GM23338 (cell line): ENCODE measurements at regions not wholly inside any gene's neighbourhood (a gene's known extent, or its start where the extent isn't known, plus 50 kb on each side); places are given as distances from the start of the nearest gene placed in this dataset.
A peak's percentile ranks its signal among the peaks of the same experiment; 100 is the strongest.

Source experiments
- ATAC-seq: fragments of 200-7000 bp; cut with Tn5 transposase; 3 replicates; pipeline ENCODE4 v1.9.1; 2020
- DNase-seq: peaks from one replicate; pipeline ENCODE4 v3.0.0-alpha.2; 2015; ENCODE audit warnings: low spot score
- H2AFZ ChIP-seq: fragments of 200-600 bp; sonication (generic); 2 replicates; pipeline ENCODE4 v1.8.0; 2016; ENCODE audit warnings: antibody characterized with exemption, mild to moderate bottlenecking, moderate library complexity
- H3F3A ChIP-seq: fragments of 200-600 bp; sonication (generic); replicated peaks from 2 replicates; pipeline ENCODE4 v1.8.0; 2017; ENCODE audit warnings: antibody characterized with exemption, mixed run types, low read depth
- H3K27ac ChIP-seq: fragments of 200-600 bp; sonication (generic); 2 replicates; pipeline ENCODE4 v1.6.1; 2016; ENCODE audit warnings: low read depth
- H3K27me3 ChIP-seq: fragments of 200-600 bp; sonication (generic); 2 replicates; pipeline ENCODE4 v1.8.0; 2016; ENCODE audit warnings: mild to moderate bottlenecking, mixed run types, moderate library complexity; ENCODE audit not compliant: insufficient read depth
- H3K36me3 ChIP-seq: fragments of 200-600 bp; sonication (generic); 2 replicates; pipeline ENCODE4 v1.8.0; 2016; ENCODE audit warnings: mild to moderate bottlenecking; ENCODE audit not compliant: insufficient read depth
- H3K4me1 ChIP-seq: fragments of 200-600 bp; sonication (generic); 2 replicates; pipeline ENCODE4 v1.8.0; 2016; ENCODE audit warnings: mild to moderate bottlenecking, moderate library complexity; ENCODE audit not compliant: insufficient read depth
- H3K4me2 ChIP-seq: fragments of 200-600 bp; sonication (generic); 2 replicates; pipeline ENCODE4 v1.7.1; 2017; ENCODE audit warnings: mixed run types
- H3K4me3 ChIP-seq: fragments of 200-600 bp; sonication (generic); 2 replicates; pipeline ENCODE4 v1.6.1; 2016; ENCODE audit warnings: mixed run types
- H3K79me2 ChIP-seq: fragments of 200-600 bp; sonication (generic); replicated peaks from 2 replicates; pipeline ENCODE4 v1.8.0; 2017; ENCODE audit warnings: mild to moderate bottlenecking; ENCODE audit not compliant: insufficient read depth
- H3K9me2 ChIP-seq: fragments of 200-600 bp; sonication (generic); 2 replicates; pipeline ENCODE4 v1.8.0; 2017; ENCODE audit not compliant: insufficient read depth
- H4K20me1 ChIP-seq: fragments of 200-600 bp; sonication (generic); replicated peaks from 2 replicates; pipeline ENCODE4 v1.8.0; 2017; ENCODE audit warnings: mild to moderate bottlenecking; ENCODE audit not compliant: insufficient read depth
- H3K27ac Mint-ChIP-seq: 2 replicates; pipeline ENCODE4 v1.8.0; 2020; ENCODE audit warnings: inconsistent platforms, mild to moderate bottlenecking, moderate library complexity, mixed read lengths
- H3K27me3 Mint-ChIP-seq: 3 replicates; pipeline ENCODE4 v1.8.0; 2022; ENCODE audit warnings: low read depth, mild to moderate bottlenecking, moderate library complexity, mixed read lengths, inconsistent platforms; ENCODE audit not compliant: insufficient read depth, poor library complexity
- H3K36me3 Mint-ChIP-seq: 3 replicates; pipeline ENCODE4 v1.8.0; 2021; ENCODE audit warnings: low read depth, mild to moderate bottlenecking, inconsistent platforms, moderate library complexity, mixed read lengths
- H3K4me1 Mint-ChIP-seq: 3 replicates; pipeline ENCODE4 v1.8.0; 2020; ENCODE audit warnings: mild to moderate bottlenecking, inconsistent platforms, mixed read lengths
- H3K4me3 Mint-ChIP-seq: 3 replicates; pipeline ENCODE4 v1.8.0; 2021; ENCODE audit warnings: moderate library complexity, mild to moderate bottlenecking, inconsistent platforms, mixed read lengths
- H3K9me3 Mint-ChIP-seq: 3 replicates; pipeline ENCODE4 v1.8.0; 2020; ENCODE audit warnings: moderate library complexity, mild to moderate bottlenecking, inconsistent platforms, mixed read lengths
- CREB1 ChIP-seq: fragments of 250-450 bp; sonication (Bioruptor Pico); IDR thresholded peaks from 2 replicates; pipeline ENCODE4 v1.5.0; 2020; ENCODE audit warnings: low read depth, mild to moderate bottlenecking, moderate library complexity
- CTCF ChIP-seq, 2 experiments: fragments of 200-600 bp in 1 of 2; sonication (generic) in 1 of 2; conservative IDR thresholded peaks; 2 replicates each; pipeline versions ENCODE4 v1.5.1 to v1.6.1; 2016 to 2017; ENCODE audit warnings: antibody characterized with exemption in 2 of 2, low read depth in 2 of 2, mild to moderate bottlenecking in 2 of 2, moderate library complexity in 1 of 2
- EZH2 ChIP-seq: fragments of 200-600 bp; sonication (generic); IDR thresholded peaks from one replicate; pipeline ENCODE4 v1.8.0; 2017; ENCODE audit warnings: antibody characterized with exemption, mild to moderate bottlenecking, low read depth; ENCODE audit not compliant: unreplicated experiment
- JUNB ChIP-seq: IDR thresholded peaks from one replicate; pipeline ENCODE4 v1.6.1; 2016; ENCODE audit warnings: antibody characterized with exemption; ENCODE audit not compliant: unreplicated experiment
- NANOG ChIP-seq: IDR thresholded peaks from 2 replicates; pipeline ENCODE4 v1.6.1; 2016; ENCODE audit warnings: antibody characterized with exemption, borderline replicate concordance
- POLR2AphosphoS5 ChIP-seq: IDR thresholded peaks from 2 replicates; pipeline ENCODE4 v1.6.1; 2016; ENCODE audit warnings: antibody characterized with exemption, low read depth
- ZNF114 ChIP-seq: fragments of 250-450 bp; sonication (Bioruptor Pico); IDR thresholded peaks from 2 replicates; pipeline ENCODE4 v1.5.0; 2020; ENCODE audit warnings: mild to moderate bottlenecking, moderate library complexity
- ZNF462 ChIP-seq: fragments of 250-450 bp; sonication (Bioruptor Pico); IDR thresholded peaks from 2 replicates; pipeline ENCODE4 v1.5.0; 2020; ENCODE audit warnings: mild to moderate bottlenecking, moderate library complexity

- TF ChIP-seq CTCF (conservative IDR thresholded peaks at IDR 0.05; ENCODE audit: low read depth in 2 of 2) (no peak), JUNB (no peak), ZNF114 (CRISPR knock-in tag) (no peak), NANOG (no peak), CREB1 (CRISPR knock-in tag) (no peak)
These were observed 223.7 kb downstream of the MTERF1 start (continued) for GRCh38 chr7:91656541-91657482.

- Mint-ChIP-seq H3K27me3 (peaks cover 5% of the 10 kb centered on the region), H3K36me3 (no peaks in the 10 kb centered on the region), H3K4me1 (no peaks in the 10 kb centered on the region), H3K27ac (no peak overlapping the region), H3K9me3 (no peaks in the 10 kb centered on the region), H3K4me3 (no peak overlapping the region)
- no peaks in the 10 kb centered on the region for H3K9me2 ChIP-seq
- no peaks in the 10 kb centered on the region for H3K4me1 ChIP-seq
- H3K4me3 ChIP-seq, result no peak overlapping the region
- H3K79me2 ChIP-seq, result no peaks in the 10 kb centered on the region
- no peaks in the 10 kb centered on the region for H3K27me3 ChIP-seq
- DNase-seq (peak; percentile 36), ATAC-seq (no peak)
- no peak overlapping the region for H3K27ac ChIP-seq
- H3F3A ChIP-seq, result no peaks in the 10 kb centered on the region
- no peak overlapping the region for H3K4me2 ChIP-seq
- H4K20me1 ChIP-seq, result no peaks in the 10 kb centered on the region
- no peaks in the 10 kb centered on the region for H3K36me3 ChIP-seq
- no peak overlapping the region for H2AFZ ChIP-seq
- TF ChIP-seq CTCF (conservative IDR thresholded peaks at IDR 0.05; ENCODE audit: low read depth in 2 of 2) (no peak), POLR2AphosphoS5 (no peak), ZNF114 (CRISPR knock-in tag) (no peak), ZNF462 (CRISPR knock-in tag) (no peak), EZH2 (no peak), NANOG (no peak), JUNB (no peak)
These were observed 222.9 kb downstream of the MTERF1 start for GRCh38 chr7:91657483-91658071.
